Activated T-helper 2 cell treated with anti-CD3 and anti-CD28 coated beads, Interferon-gamma antibody, Interleukin-2, Interleukin-4, amounts not matched to agents 10 μg/mL and 5 μg/mL and 100 μg/mL, durations not matched to agents 14 hours and 24 hours and 36 hours (primary cell): ENCODE measurements at regions not wholly inside any gene's neighbourhood (a gene's known extent, or its start where the extent isn't known, plus 50 kb on each side); places are given as distances from the start of the nearest gene placed in this dataset.

ENCODE experiments used
- DNase-seq: peaks from one replicate; pipeline ENCODE4 v3.0.0; 2021; ENCODE audit warnings: low spot score
- H3K27ac Mint-ChIP-seq: one replicate; pipeline ENCODE4 v1.8.0; 2021; ENCODE audit warnings: mixed read lengths
- H3K27me3 Mint-ChIP-seq: one replicate; pipeline ENCODE4 v1.8.0; 2021; ENCODE audit warnings: low read depth, mixed read lengths
- H3K36me3 Mint-ChIP-seq: one replicate; pipeline ENCODE4 v1.8.0; 2021; ENCODE audit warnings: low read depth, mixed read lengths
- H3K4me1 Mint-ChIP-seq: one replicate; pipeline ENCODE4 v1.8.0; 2021; ENCODE audit warnings: low read depth, mixed read lengths
- H3K4me3 Mint-ChIP-seq: one replicate; pipeline ENCODE4 v1.8.0; 2021; ENCODE audit warnings: low read depth, mild to moderate bottlenecking, moderate library complexity, mixed read lengths
- H3K9me3 Mint-ChIP-seq: one replicate; pipeline ENCODE4 v1.8.0; 2021; ENCODE audit warnings: mixed read lengths
- intact Hi-C: fragments of 100-400 bp; cut with micrococcal nuclease; formaldehyde crosslinking; loops from one replicate; pipeline ENCODE4 v1.15.1; 2023

DNA sequence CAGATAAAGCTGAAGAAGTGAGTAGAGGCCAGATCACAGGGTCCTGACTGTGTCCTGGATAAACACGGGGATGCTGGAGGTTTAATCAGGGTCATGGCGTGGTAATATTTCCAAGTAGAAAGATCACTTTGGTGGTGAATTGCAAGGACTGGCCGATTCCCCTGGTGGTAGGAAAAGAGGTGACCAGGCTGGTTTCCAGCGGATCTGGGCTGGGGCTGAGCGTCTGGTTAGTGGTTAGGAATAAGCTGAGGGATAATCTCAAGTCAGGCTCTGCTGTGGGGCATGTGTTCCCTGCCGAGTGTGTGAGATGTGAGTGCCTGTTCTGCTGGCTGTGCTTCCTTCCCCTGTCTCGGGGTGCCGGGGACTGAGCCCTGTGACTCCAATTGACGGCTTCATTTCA is 484.0 kb downstream of the TSN start:
- DNase-seq: no peak
- intact Hi-C loops: no loop called here
- Mint-ChIP-seq H3K27ac (no peak overlapping the region), H3K4me1 (no peaks in the 10 kb centered on the region), H3K9me3 (no peaks in the 10 kb centered on the region), H3K36me3 (no peaks in the 10 kb centered on the region), H3K4me3 (no peak overlapping the region), H3K27me3 (no peaks in the 10 kb centered on the region)

- intact Hi-C loops: no loop called here
- Mint-ChIP-seq H3K27ac (no peak overlapping the region), H3K4me1 (no peaks in the 10 kb centered on the region), H3K4me3 (no peak overlapping the region), H3K36me3 (no peaks in the 10 kb centered on the region), H3K9me3 (no peaks in the 10 kb centered on the region), H3K27me3 (no peaks in the 10 kb centered on the region)
- no peak for DNase-seq
Measured at GRCh38 chr2:122244598-122245229, 489.3 kb downstream of the TSN start.

DNA sequence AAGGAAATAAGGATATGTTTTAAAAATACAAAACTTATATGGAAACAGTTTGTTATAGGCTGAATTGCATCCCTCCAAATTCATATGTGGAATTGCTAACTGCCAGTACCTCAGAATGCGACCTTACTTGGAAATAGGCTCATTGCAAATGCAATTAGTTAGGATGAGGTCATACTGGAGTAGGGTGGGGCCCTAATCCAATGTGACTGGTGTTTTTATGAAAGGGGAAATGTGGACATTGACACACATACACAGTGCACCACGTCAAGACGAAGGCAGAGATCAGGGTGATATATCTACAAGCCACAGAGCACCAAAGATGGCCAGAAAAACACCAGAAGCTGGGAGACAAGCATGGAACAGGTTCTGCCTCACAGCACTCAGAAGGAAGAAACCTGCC is 494.2 kb downstream of the TSN start:
- Mint-ChIP-seq H3K36me3 (no peaks in the 10 kb centered on the region), H3K4me3 (no peak overlapping the region), H3K9me3 (no peaks in the 10 kb centered on the region), H3K4me1 (no peaks in the 10 kb centered on the region), H3K27me3 (no peaks in the 10 kb centered on the region), H3K27ac (no peak overlapping the region)
- intact Hi-C loops: no loop called here
- DNase-seq: no peak

- intact Hi-C loops: no loop called here
- Mint-ChIP-seq H3K36me3 (no peaks in the 10 kb centered on the region), H3K4me3 (no peak overlapping the region), H3K9me3 (no peaks in the 10 kb centered on the region), H3K4me1 (no peaks in the 10 kb centered on the region), H3K27me3 (no peaks in the 10 kb centered on the region), H3K27ac (no peak overlapping the region)
- DNase-seq: no peak
Measured at GRCh38 chr2:122251158-122251557, 495.7 kb downstream of the TSN start.

GRCh38 chr2:122251566-122251965 is 496.1 kb downstream of the TSN start:
- Mint-ChIP-seq H3K4me3 (no peak overlapping the region), H3K27me3 (no peaks in the 10 kb centered on the region), H3K27ac (no peak overlapping the region), H3K36me3 (no peaks in the 10 kb centered on the region), H3K4me1 (no peaks in the 10 kb centered on the region), H3K9me3 (no peaks in the 10 kb centered on the region)
- intact Hi-C loops: no loop called here
- DNase-seq: no peak

DNA sequence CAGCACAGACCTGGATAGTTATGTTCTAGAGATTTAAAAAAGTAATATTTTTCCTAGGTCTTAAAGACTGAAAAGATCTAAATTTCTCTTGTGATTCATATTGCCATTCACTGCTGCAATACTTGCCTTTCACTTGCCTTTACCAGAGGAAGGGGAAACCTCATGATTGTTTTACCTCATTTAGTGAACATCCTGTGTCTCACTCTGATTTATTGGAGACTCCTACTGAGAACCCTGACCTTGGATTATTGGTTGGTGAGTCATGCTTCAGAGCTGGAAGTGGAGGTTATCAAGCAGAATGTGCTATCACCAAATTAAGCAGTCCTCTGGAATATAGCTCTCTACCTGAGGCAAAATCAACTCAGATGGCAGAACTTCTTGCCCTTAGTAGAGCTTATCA is 500.5 kb downstream of the TSN start:
- Mint-ChIP-seq H3K9me3 (no peaks in the 10 kb centered on the region), H3K36me3 (no peaks in the 10 kb centered on the region), H3K27ac (no peak overlapping the region), H3K27me3 (no peaks in the 10 kb centered on the region), H3K4me3 (no peak overlapping the region), H3K4me1 (no peaks in the 10 kb centered on the region)
- DNase-seq: no peak
- intact Hi-C loops: no loop called here

GRCh38 chr2:122261911-122262310 is 506.5 kb downstream of the TSN start:
- Mint-ChIP-seq H3K4me3 (no peak overlapping the region), H3K27me3 (no peaks in the 10 kb centered on the region), H3K9me3 (no peaks in the 10 kb centered on the region), H3K36me3 (no peaks in the 10 kb centered on the region), H3K27ac (no peak overlapping the region), H3K4me1 (no peaks in the 10 kb centered on the region)
- intact Hi-C loops: no loop called here
- no peak for DNase-seq

DNA sequence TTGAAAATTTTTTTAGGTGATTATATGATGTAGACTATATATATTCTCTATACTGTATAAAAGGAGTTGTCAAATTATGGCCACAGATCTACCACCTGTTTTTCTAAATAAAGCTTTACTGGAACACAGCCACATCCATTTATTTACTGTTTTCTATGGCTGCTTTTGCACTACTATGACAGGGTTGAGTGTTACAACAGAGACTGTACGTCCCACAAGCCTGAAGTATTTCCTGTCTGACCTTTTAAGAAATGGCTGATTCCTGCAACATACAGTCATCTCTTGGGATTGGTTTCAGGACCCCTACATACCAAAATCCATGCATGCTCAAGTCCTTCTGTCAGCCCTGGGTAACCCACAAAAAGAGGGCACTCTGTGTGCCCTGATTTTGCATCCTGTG is 508.3 kb downstream of the TSN start:
- no peaks in the 10 kb centered on the region for H3K9me3 Mint-ChIP-seq
- H3K27ac Mint-ChIP-seq: no peak overlapping the region
- H3K36me3 Mint-ChIP-seq: no peaks in the 10 kb centered on the region
- no peaks in the 10 kb centered on the region for H3K4me1 Mint-ChIP-seq
- intact Hi-C loops: no loop called here
- H3K27me3 Mint-ChIP-seq: no peaks in the 10 kb centered on the region
- no peak overlapping the region for H3K4me3 Mint-ChIP-seq
- no peak for DNase-seq

DNA sequence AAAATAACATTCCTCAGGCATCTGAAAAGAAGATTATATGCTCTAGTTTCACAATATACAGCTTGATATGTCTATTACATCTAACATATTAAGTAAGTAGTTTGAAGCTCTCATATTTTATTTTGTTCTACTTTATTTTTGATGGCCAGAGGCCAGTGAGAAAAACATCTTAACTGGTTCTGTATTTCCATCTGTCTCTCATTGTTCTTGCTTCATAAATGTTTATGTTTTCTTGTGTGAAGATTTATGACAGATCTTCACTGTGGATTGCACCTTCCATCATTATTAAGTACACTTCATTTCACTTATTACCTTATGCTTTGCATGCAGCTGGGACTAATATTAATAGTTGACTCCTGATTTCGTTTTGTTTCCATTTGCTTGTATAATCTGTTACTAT is 511.2 kb downstream of the TSN start:
- Mint-ChIP-seq H3K27ac (no peak overlapping the region), H3K4me1 (no peaks in the 10 kb centered on the region), H3K9me3 (no peaks in the 10 kb centered on the region), H3K27me3 (no peaks in the 10 kb centered on the region), H3K4me3 (no peak overlapping the region), H3K36me3 (no peaks in the 10 kb centered on the region)
- intact Hi-C loops: no loop called here
- no peak for DNase-seq

DNA sequence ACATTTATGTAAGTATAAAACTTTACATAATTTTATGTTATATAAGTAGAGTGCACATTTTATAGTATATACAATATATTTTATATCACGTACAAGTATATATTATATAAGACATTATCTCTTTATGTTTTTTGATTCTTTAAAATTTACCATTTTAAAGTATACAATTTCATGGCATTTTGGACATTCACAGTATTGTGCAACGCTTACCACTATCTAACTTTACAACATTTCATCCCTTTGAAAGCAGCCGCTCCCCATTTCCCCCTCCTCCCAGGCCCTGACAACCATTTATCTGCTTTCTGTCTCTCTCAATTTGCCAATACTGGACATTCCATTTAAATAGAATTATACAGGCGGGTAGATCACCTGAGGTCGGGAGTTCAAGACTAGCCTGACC is 512.5 kb downstream of the TSN start:
- intact Hi-C loops: no loop called here
- Mint-ChIP-seq H3K36me3 (no peaks in the 10 kb centered on the region), H3K4me3 (no peak overlapping the region), H3K27ac (no peak overlapping the region), H3K4me1 (no peaks in the 10 kb centered on the region), H3K27me3 (no peaks in the 10 kb centered on the region), H3K9me3 (no peaks in the 10 kb centered on the region)
- no peak for DNase-seq

DNA sequence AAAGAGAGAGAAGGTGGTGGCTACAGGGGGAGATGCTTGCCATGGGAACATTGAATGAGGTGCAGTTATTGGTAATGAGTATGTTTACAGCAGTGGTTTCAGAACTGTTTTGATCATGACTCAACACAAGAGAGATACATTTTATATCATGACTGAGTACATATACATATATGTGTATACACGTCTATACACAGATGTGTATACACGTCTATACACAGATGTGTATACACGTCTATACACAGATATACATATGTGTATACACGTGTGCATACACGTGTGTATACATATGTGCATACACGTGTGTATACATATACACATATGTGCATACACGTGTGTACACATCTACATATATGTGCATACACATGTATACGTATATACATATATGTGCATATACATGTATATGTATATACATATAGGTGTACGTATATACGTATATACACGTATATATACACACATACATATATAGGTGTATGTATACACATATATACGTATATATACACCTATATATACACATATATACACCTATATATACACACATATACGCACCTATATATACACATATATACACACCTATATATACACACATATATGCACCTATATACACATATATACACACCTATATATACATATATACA is 518.5 kb downstream of the TSN start:
- H3K9me3 Mint-ChIP-seq: peaks cover 6% of the 10 kb centered on the region

DNA sequence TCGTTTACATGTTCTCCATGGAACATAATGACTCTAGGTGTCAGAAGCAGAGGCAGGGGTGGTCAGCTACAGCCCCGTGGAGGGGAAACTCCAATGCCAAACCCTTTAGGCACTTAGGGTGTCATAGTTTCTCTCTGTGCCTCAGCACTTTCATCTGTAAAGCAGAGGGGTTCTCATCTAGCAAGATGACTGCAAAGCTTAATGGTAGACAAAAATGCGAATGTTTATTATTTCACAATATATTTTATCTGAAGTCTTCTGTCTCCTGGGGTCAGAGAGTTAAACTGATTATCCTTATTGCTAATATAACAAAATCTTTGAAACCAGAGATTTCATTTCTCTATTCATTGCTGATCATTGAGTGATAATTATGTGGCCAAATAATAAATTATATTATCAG is 522.5 kb downstream of the TSN start:
- intact Hi-C loops: no loop called here
- Mint-ChIP-seq H3K4me1 (no peaks in the 10 kb centered on the region), H3K9me3 (peaks cover 6% of the 10 kb centered on the region), H3K27me3 (no peaks in the 10 kb centered on the region), H3K27ac (no peak overlapping the region), H3K4me3 (no peak overlapping the region), H3K36me3 (no peaks in the 10 kb centered on the region)
- no peak for DNase-seq

More for the DNA sequence above, 518.5 kb downstream of the TSN start:
- Mint-ChIP-seq H3K4me3 (no peak overlapping the region), H3K36me3 (no peaks in the 10 kb centered on the region), H3K27me3 (no peaks in the 10 kb centered on the region), H3K4me1 (no peaks in the 10 kb centered on the region), H3K27ac (no peak overlapping the region)
- intact Hi-C loops: no loop called here
- no peak for DNase-seq

GRCh38 chr2:122300758-122301157 is 545.3 kb downstream of the TSN start:
- Mint-ChIP-seq H3K36me3 (no peaks in the 10 kb centered on the region), H3K4me3 (no peak overlapping the region), H3K4me1 (no peaks in the 10 kb centered on the region), H3K27me3 (no peaks in the 10 kb centered on the region), H3K9me3 (peaks cover 4% of the 10 kb centered on the region), H3K27ac (no peak overlapping the region)
- DNase-seq: no peak
- intact Hi-C loops: no loop called here

GRCh38 chr2:122307763-122308162 is 552.3 kb downstream of the TSN start:
- Mint-ChIP-seq H3K36me3 (no peaks in the 10 kb centered on the region), H3K4me1 (no peaks in the 10 kb centered on the region), H3K27me3 (no peaks in the 10 kb centered on the region), H3K9me3 (no peaks in the 10 kb centered on the region), H3K4me3 (no peak overlapping the region), H3K27ac (no peak overlapping the region)
- intact Hi-C loops: no loop called here
- DNase-seq: no peak
